Lung (tissue), 11 donors: ENCODE measurements at regions not wholly inside any gene's neighbourhood (a gene's known extent, or its start where the extent isn't known, plus 50 kb on each side); places are given as distances from the start of the nearest gene placed in this dataset.
A peak's percentile ranks its signal among the peaks of the same experiment; 100 is the strongest.
"Not testable (repeated sequence)": the region's sequence is repeated elsewhere in the genome, so short reads cannot be mapped to it uniquely, and the experiment has no call there.

ENCODE experiments used
- ATAC-seq: fragments of 200-7000 bp; cut with Tn5 transposase; one replicate; pipeline ENCODE4 v1.9.1; 2020; ENCODE audit warnings: moderate number of reproducible peaks; ENCODE audit not compliant: insufficient read depth, low FRiP score
- DNase-seq, 3 donors: peaks; one replicate each; pipeline ENCODE4 v3.0.0-alpha.2; 2013 to 2017
- H3K27ac ChIP-seq, 2 donors: one replicate each; pipeline ENCODE4 v1.5.1; 2013; ENCODE audit warnings: mild to moderate bottlenecking in 2 of 2, moderate library complexity in 2 of 2, control low read depth in 1 of 2, inconsistent platforms in 1 of 2, low read depth in 1 of 2, low read length in 1 of 2
- H3K27me3 ChIP-seq, 3 donors: one replicate each; pipeline ENCODE4 v1.5.1; 2013; ENCODE audit warnings: low read length in 2 of 3; ENCODE audit not compliant: control insufficient read depth in 3 of 3, insufficient read depth in 3 of 3
- H3K36me3 ChIP-seq, 4 donors: one replicate each; pipeline ENCODE4 v1.5.1; 2013; ENCODE audit warnings: low read length in 4 of 4, mild to moderate bottlenecking in 1 of 4, moderate library complexity in 1 of 4; ENCODE audit not compliant: control insufficient read depth in 4 of 4, insufficient read depth in 4 of 4
- H3K4me1 ChIP-seq, 5 donors: one replicate each; pipeline ENCODE4 v1.5.1; 2013; ENCODE audit warnings: low read length in 5 of 5, mild to moderate bottlenecking in 2 of 5, moderate library complexity in 1 of 5; ENCODE audit not compliant: control insufficient read depth in 5 of 5, insufficient read depth in 5 of 5
- H3K4me3 ChIP-seq: one replicate; pipeline ENCODE4 v1.5.1; 2013; ENCODE audit warnings: mild to moderate bottlenecking, control low read depth, moderate library complexity
- H3K9ac ChIP-seq, 2 donors: one replicate each; pipeline ENCODE4 v1.5.1; 2013; ENCODE audit warnings: low read length in 2 of 2, control low read depth in 1 of 2; ENCODE audit not compliant: insufficient read depth in 1 of 2
- H3K9me3 ChIP-seq, 4 donors: one replicate each; pipeline ENCODE4 v1.5.1; 2013; ENCODE audit warnings: low read length in 3 of 4, mild to moderate bottlenecking in 1 of 4, moderate library complexity in 1 of 4; ENCODE audit not compliant: control insufficient read depth in 4 of 4, insufficient read depth in 3 of 4
- WGBS, 2 donors: extraction: QIAGEN DNeasy Blood & Tissue Kit; methylation state at CpG; one replicate each; pipeline ENCODE4 v1.1.7; 2013; 5-methylcytosine and 5-hydroxymethylcytosine counted together
- TF ChIP-seq, protein P1 (sequence below): IDR thresholded peaks from 2 replicates; pipeline ENCODE4 v1.5.1; 2012; ENCODE audit warnings: mild to moderate bottlenecking; ENCODE audit errors: control extremely low read depth, extremely low read depth
- donor health status: control.
- donor health status: control.
- donor health status: Bipolar disorder and iron deficiency.
- donor health status: healthy.
- donor health status: DM: yes; HTN: yes; CAD: no.

DNA sequence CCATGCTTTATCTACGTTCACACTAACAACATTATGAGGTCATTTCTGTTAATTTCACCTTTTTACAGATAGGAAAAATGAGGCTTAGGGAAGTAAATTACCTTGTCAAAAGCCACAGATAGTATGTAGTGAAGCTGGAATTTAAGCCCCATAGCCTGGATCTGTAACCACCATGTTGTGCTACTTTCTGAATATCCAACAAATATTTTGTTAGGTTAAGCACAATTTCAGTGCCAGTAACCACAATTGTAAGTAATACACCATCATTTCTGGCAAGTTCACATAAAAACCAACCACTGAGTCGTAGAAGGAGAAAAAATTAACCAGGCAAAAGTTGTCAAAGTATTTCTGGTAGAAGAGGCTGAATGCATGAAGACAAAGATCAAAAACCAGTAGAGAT, 593.1 kb upstream of the CAMK1G start:
- DNase-seq (no peak), ATAC-seq (no peak)
- no peaks in the 10 kb centered on the region for H3K27me3 ChIP-seq
- H3K36me3 ChIP-seq: no peaks in the 10 kb centered on the region
- WGBS, 2 donors: 81 to 86% methylated on average over 2 of the region's 2 CpGs
- no peaks in the 10 kb centered on the region for H3K9me3 ChIP-seq
- peaks cover 0 to 4% (median 0%) of the 10 kb centered on the region in 5 donors for H3K4me1 ChIP-seq
- TF ChIP-seq, protein P1, sequence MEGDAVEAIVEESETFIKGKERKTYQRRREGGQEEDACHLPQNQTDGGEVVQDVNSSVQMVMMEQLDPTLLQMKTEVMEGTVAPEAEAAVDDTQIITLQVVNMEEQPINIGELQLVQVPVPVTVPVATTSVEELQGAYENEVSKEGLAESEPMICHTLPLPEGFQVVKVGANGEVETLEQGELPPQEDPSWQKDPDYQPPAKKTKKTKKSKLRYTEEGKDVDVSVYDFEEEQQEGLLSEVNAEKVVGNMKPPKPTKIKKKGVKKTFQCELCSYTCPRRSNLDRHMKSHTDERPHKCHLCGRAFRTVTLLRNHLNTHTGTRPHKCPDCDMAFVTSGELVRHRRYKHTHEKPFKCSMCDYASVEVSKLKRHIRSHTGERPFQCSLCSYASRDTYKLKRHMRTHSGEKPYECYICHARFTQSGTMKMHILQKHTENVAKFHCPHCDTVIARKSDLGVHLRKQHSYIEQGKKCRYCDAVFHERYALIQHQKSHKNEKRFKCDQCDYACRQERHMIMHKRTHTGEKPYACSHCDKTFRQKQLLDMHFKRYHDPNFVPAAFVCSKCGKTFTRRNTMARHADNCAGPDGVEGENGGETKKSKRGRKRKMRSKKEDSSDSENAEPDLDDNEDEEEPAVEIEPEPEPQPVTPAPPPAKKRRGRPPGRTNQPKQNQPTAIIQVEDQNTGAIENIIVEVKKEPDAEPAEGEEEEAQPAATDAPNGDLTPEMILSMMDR: no peak
- no peak overlapping the region for H3K4me3 ChIP-seq
- H3K9ac ChIP-seq: no peak overlapping the region
- no peak overlapping the region for H3K27ac ChIP-seq

DNA sequence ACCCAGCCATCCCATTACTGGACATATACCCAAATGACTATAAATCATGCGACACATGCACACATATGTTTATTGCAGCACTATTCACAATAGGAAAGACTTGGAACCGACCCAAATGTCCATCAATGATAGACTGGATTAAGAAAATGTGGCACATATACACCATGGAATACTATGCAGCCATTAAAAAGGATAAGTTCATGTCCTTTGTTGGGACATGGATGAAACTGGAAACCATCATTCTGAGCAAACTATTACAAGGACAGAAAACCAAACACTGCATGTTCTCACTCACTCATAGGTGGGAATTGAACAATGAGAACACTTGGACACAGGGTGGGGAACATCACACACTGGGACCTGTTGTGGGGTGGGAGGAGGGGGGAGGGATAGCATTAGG, 586.5 kb upstream of the CAMK1G start:
- ATAC-seq, H3K36me3 ChIP-seq, DNase-seq, H3K9me3 ChIP-seq, H3K4me3 ChIP-seq, H3K9ac ChIP-seq, H3K27me3 ChIP-seq, H3K4me1 ChIP-seq, H3K27ac ChIP-seq: not testable (repeated sequence)
- 64 to 81% methylated on average over 2 of the region's 2 CpGs for WGBS, 2 donors

DNA sequence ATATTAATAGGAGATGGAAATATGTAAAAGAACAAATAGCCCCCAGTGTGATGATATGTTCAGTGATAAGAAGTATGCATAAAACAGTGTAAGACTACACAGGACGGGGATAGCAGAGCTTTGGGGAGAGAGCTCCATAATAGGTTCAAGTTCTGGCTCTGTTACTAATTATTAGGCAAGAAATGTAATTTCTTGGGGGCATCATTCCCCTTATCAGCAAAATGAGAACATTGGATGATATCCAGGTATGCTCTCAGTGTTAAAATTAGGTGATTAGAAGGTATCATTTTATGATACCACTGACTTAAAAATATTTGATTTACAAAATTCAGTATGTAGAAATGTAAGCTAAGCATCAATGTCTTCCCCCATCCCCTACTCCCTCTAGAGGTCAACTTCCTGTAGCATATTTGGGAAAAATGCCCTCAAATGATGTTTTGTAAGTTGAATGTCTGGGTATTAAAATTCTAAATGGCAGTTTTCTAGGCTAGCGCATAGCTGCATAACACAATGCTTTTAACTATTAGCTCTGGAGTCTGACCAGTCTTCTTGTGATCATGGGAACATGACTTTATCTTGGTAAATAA, 585.7 kb upstream of the CAMK1G start:
- Histone ChIP-seq H3K27ac (no peak overlapping the region), H3K4me3 (no peak overlapping the region), H3K27me3 (no peaks in the 10 kb centered on the region), H3K4me1 (no peaks in the 10 kb centered on the region), H3K9ac (no peak overlapping the region), H3K36me3 (no peaks in the 10 kb centered on the region), H3K9me3 (no peaks in the 10 kb centered on the region)
- DNase-seq (peak in 2 of 3 donors; percentile 29 to 55), ATAC-seq (no peak)
- TF ChIP-seq, protein P1: no peak
- WGBS, 2 donors: 88 to 89% methylated on average over 2 of the region's 2 CpGs

DNA sequence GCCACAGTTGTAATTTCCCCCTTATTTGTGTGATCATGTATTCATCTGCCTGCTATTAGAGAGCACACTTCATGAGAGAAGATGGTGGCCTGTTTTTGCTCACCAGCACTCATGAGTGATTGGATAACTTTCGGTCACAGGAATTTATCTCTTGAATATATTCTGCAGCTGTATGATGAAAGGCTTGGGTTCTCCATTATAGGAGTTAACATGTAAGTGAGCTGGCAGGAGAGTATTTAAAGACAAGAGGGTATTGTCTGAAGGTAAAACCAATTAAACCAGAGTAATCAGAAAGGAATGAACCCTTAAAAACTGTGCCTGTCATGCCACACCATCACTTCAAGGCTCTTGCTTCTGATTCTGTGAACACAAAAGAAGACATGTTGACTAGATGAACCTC, 574.9 kb upstream of the CAMK1G start:
- 87 to 93% methylated on average over 1 of the region's 1 CpG for WGBS, 2 donors

More for the DNA sequence above, 574.9 kb upstream of the CAMK1G start:
- no peaks in the 10 kb centered on the region for H3K36me3 ChIP-seq
- no peak overlapping the region for H3K27ac ChIP-seq
- H3K4me1 ChIP-seq: no peaks in the 10 kb centered on the region
- no peak overlapping the region for H3K9ac ChIP-seq
- no peaks in the 10 kb centered on the region for H3K9me3 ChIP-seq
- no peak for DNase-seq
- TF ChIP-seq, protein P1: no peak
- H3K27me3 ChIP-seq: no peaks in the 10 kb centered on the region
- ATAC-seq: no peak
- H3K4me3 ChIP-seq: no peak overlapping the region
